Gastroesophageal sphincter (tissue), 3 donors: ENCODE measurements at regions not wholly inside any gene's neighbourhood (a gene's known extent, or its start where the extent isn't known, plus 50 kb on each side); places are given as distances from the start of the nearest gene placed in this dataset.

ENCODE experiments used
- CTCF ChIP-seq, 4 experiments: fragments of 200-600 bp in 2 of 4; fragments of 450-650 bp in 2 of 4; sonication (generic) in 1 of 4; IDR thresholded peaks; one replicate each; pipeline ENCODE4 v1.5.1; 2017 to 2019; ENCODE audit warnings: antibody characterized with exemption in 4 of 4, mild to moderate bottlenecking in 2 of 4, moderate library complexity in 2 of 4
- EP300 ChIP-seq: sonication (generic); formaldehyde crosslinking; IDR thresholded peaks from one replicate; pipeline ENCODE4 v1.6.1; 2017; ENCODE audit warnings: antibody characterized with exemption, mild to moderate bottlenecking

- TF ChIP-seq EP300 (no peak), CTCF (IDR thresholded peaks at IDR 0.05) (no peak)
Measured at GRCh38 chr16:52005551-52005950, 541.4 kb downstream of the TOX3 start.
